ENCODE measurements at regions not wholly inside any gene's neighbourhood (a gene's known extent, or its start where the extent isn't known, plus 50 kb on each side); places are given as distances from the start of the nearest gene placed in this dataset.

DNA sequence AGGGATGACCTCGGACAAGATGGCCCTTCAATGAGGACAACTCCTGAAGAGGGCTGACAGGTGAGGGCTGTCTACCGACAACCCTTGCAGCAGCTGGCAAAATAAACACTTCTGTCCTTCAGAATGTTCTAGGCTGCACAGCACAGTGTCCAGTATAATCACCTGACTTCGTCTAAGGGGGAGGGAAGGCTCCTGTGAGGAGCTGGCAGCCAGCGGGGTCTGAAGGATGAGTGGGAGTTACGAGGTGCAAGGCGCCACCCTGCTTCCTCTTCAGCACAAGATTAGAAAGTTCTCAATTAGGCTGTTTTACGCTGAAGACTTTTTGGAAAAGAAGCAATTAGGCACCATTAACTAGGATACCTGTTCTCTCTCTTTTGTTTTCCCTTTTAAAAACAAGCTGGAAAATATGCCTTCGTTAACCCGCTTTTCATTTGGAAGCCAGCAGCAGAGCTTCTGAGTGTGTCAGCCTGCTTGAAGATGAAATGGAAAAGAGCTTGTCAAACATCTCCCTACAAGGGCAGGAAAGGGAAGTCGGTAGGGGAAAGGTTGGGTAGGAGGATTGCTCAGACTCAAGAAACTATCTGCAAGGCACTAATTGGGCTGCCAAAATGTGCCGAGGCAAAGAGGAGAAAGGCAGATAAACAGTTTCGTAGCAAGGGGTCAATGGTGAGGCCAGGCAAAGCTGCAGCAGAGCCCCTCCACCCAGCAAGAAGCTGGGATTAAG lies 592.2 kb upstream of the CADM1 start:
- 4% methylated on average over 11 of the region's 12 CpGs for WGBS (ENCODE audit: missing lambda C conversion rate)
- TF ChIP-seq FOXS1 (CRISPR knock-in tag; IDR thresholded peaks at IDR 0.05) (no peak), MAFK (IDR thresholded peaks at IDR 0.05; ENCODE audit: partially characterized antibody) (no peak), FOSL2 (IDR thresholded peaks at IDR 0.05) (no peak), FOSL2 (CRISPR knock-in tag; IDR thresholded peaks at IDR 0.05) (no peak), SMC3 (IDR thresholded peaks at IDR 0.05) (no peak), BCL3 (IDR thresholded peaks at IDR 0.05) (no peak), RCOR1 (IDR thresholded peaks at IDR 0.05; ENCODE audit: low read depth, low read length) (no peak), HOXB5 (CRISPR knock-in tag; IDR thresholded peaks at IDR 0.05) (no peak)

DNA sequence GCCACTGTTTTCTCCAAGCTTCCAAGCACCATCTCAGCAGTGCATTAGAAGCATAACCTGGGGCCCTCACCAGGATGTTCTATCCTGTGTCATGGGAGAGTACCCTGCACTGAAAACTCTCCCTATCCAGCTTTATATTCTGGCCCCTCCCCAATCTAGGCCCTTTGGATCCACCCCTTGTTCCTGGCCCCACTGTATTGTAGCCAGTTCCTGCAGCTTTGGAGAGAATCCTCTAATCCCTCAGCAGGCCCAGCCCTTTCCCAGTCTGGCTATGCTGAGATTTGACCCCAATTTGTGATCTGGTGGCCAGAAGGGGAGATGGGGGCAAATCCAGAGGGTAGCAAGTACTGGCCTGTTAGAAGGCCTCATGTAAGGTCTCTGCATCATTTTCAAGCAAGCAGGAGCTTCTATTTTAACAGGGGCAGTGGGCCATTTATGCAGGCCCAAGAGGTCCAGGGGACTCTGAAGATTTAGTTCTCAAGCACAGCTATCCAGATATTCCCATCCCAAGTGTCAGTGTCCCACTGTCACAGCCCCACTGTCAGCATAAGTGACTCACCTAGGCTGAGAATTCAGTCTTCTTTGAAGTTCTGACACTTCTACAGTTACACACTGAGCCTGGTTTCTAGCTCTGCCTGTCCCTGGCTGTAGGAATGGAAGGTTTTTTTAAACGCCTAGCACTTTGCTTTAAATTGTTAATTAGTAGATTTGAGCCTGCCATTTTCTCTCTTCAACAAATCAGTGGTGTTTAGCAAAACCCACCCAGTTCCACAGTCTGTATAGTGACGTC lies 589.5 kb upstream of the CADM1 start:
- CTCF ChIA-PET = no interaction called here

More for the DNA sequence above, 592.2 kb upstream of the CADM1 start:
- H3K4me2 ChIP-seq = no peak overlapping the region
- ChIA-PET POLR2A (no interaction called here), CTCF (interaction anchor here (0.9 to 1.5 kb wide), 2 partner anchors 9 to 11 kb away, joined by 3 read pairs; no protein-coding TSS in a partner anchor)
- FAIRE-seq = no peak
- no peaks in the 10 kb centered on the region for H3K4me1 ChIP-seq
- H3K4me3 ChIP-seq = no peak overlapping the region
- DNase-seq (ENCODE audit: low read depth in 1 of 2, low spot score in 1 of 2) = no peak
- ATAC-seq = no peak
- no peak overlapping the region for H3K27ac ChIP-seq
- H3K9me3 ChIP-seq = no peaks in the 10 kb centered on the region

More for the DNA sequence above, 589.5 kb upstream of the CADM1 start:
- POLR2A ChIA-PET = no interaction called here
- ATAC-seq = no peak
- no peak overlapping the region for H3K4me2 ChIP-seq
- no peaks in the 10 kb centered on the region for H3K4me1 ChIP-seq
- no peak for DNase-seq (ENCODE audit: low read depth in 1 of 2, low spot score in 1 of 2)
- H3K9me3 ChIP-seq = no peaks in the 10 kb centered on the region
- H3K27ac ChIP-seq = no peak overlapping the region
- FAIRE-seq = no peak
- 0% methylated on average over 2 of the region's 2 CpGs for WGBS (ENCODE audit: missing lambda C conversion rate)
- no peak overlapping the region for H3K4me3 ChIP-seq
- TF ChIP-seq CBX8 (IDR thresholded peaks at IDR 0.05) = no peak
- TF ChIP-seq TFCP2L1 (CRISPR knock-in tag; IDR thresholded peaks at IDR 0.05) = no peak
- TF ChIP-seq KDM5A (IDR thresholded peaks at IDR 0.05) = no peak
- TF ChIP-seq, protein P1, sequence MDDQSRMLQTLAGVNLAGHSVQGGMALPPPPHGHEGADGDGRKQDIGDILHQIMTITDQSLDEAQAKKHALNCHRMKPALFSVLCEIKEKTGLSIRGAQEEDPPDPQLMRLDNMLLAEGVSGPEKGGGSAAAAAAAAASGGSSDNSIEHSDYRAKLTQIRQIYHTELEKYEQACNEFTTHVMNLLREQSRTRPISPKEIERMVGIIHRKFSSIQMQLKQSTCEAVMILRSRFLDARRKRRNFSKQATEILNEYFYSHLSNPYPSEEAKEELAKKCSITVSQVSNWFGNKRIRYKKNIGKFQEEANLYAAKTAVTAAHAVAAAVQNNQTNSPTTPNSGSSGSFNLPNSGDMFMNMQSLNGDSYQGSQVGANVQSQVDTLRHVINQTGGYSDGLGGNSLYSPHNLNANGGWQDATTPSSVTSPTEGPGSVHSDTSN (IDR thresholded peaks at IDR 0.05) = no peak
- TF ChIP-seq KDM1A (IDR thresholded peaks at IDR 0.05; ENCODE audit: low read depth) = no peak
- TF ChIP-seq ZSCAN20 (CRISPR knock-in tag; IDR thresholded peaks at IDR 0.05) = no peak
- TF ChIP-seq HEYL (CRISPR knock-in tag; IDR thresholded peaks at IDR 0.05) = no peak
- TF ChIP-seq NFE2L2 (conservative IDR thresholded peaks at IDR 0.05; ENCODE audit: low read length) = no peak
- no peak for TF ChIP-seq ELK1 (IDR thresholded peaks at IDR 0.05; ENCODE audit: low read depth, low read length)
- TF ChIP-seq HOXA7 (CRISPR knock-in tag; IDR thresholded peaks at IDR 0.05) = no peak
- no peak for TF ChIP-seq MAFK (IDR thresholded peaks at IDR 0.05; ENCODE audit: partially characterized antibody)
- TF ChIP-seq, protein P2, sequence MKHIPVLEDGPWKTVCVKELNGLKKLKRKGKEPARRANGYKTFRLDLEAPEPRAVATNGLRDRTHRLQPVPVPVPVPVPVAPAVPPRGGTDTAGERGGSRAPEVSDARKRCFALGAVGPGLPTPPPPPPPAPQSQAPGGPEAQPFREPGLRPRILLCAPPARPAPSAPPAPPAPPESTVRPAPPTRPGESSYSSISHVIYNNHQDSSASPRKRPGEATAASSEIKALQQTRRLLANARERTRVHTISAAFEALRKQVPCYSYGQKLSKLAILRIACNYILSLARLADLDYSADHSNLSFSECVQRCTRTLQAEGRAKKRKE (CRISPR knock-in tag; IDR thresholded peaks at IDR 0.05; ENCODE audit: low read depth) = no peak
- no peak for TF ChIP-seq MYC (IDR thresholded peaks at IDR 0.05; ENCODE audit: borderline replicate concordance, low read length)
- TF ChIP-seq EHMT2 (IDR thresholded peaks at IDR 0.05; ENCODE audit: low read depth) = no peak
- TF ChIP-seq FOSB (CRISPR knock-in tag; IDR thresholded peaks at IDR 0.05) = no peak
- no peak for TF ChIP-seq BHLHE40 (IDR thresholded peaks at IDR 0.05; ENCODE audit: low read depth, low read length)
- no peak for TF ChIP-seq ZFP36 (IDR thresholded peaks at IDR 0.05; ENCODE audit: borderline replicate concordance, partially characterized antibody)
- TF ChIP-seq RCOR1 (IDR thresholded peaks at IDR 0.05; ENCODE audit: low read depth, low read length) = no peak
- no peak for TF ChIP-seq ZC3H11A (IDR thresholded peaks at IDR 0.05)
